HUES6 (cell line): ENCODE measurements at regions not wholly inside any gene's neighbourhood (a gene's known extent, or its start where the extent isn't known, plus 50 kb on each side); places are given as distances from the start of the nearest gene placed in this dataset.

Experiments
- H3K27ac ChIP-seq: 2 replicates; pipeline ENCODE4 v1.7.0; 2013; ENCODE audit warnings: low read depth, mild to moderate bottlenecking, low read length, inconsistent platforms
- H3K27me3 ChIP-seq: 2 replicates; pipeline ENCODE4 v1.6.1; 2013; ENCODE audit warnings: low read length; ENCODE audit not compliant: control insufficient read depth, insufficient read depth
- H3K36me3 ChIP-seq: 2 replicates; pipeline ENCODE4 v1.6.1; 2013; ENCODE audit warnings: low read length; ENCODE audit not compliant: control insufficient read depth, insufficient read depth
- H3K4me1 ChIP-seq: 2 replicates; pipeline ENCODE4 v1.6.1; 2013; ENCODE audit warnings: low read length; ENCODE audit not compliant: control insufficient read depth, insufficient read depth
- H3K4me3 ChIP-seq: 2 replicates; pipeline ENCODE4 v1.5.1; 2013; ENCODE audit warnings: low read depth, low read length
- H3K9ac ChIP-seq: one replicate; pipeline ENCODE4 v1.6.1; 2013; ENCODE audit warnings: mild to moderate bottlenecking, low read length
- H3K9me3 ChIP-seq: 2 replicates; pipeline ENCODE4 v1.6.1; 2013; ENCODE audit warnings: low read depth, low read length; ENCODE audit not compliant: control insufficient read depth, insufficient read depth

- H3K4me3 ChIP-seq = no peak overlapping the region
- no peaks in the 10 kb centered on the region for H3K9me3 ChIP-seq
- H3K27me3 ChIP-seq = no peaks in the 10 kb centered on the region
- no peak overlapping the region for H3K9ac ChIP-seq
- no peaks in the 10 kb centered on the region for H3K36me3 ChIP-seq
- H3K27ac ChIP-seq = no peak overlapping the region
- no peaks in the 10 kb centered on the region; the same call in 1 of the 2 replicates for H3K4me1 ChIP-seq
These were observed 219.2 kb upstream of the TBX3 start for GRCh38 chr12:114903083-114903691.

- Histone ChIP-seq H3K4me3 (no peak overlapping the region), H3K27ac (no peak overlapping the region), H3K27me3 (no peaks in the 10 kb centered on the region), H3K9ac (no peak overlapping the region), H3K9me3 (no peaks in the 10 kb centered on the region), H3K36me3 (no peaks in the 10 kb centered on the region), H3K4me1 (no peaks in the 10 kb centered on the region; the same call in 1 of the 2 replicates)
These were observed 218.7 kb upstream of the TBX3 start for GRCh38 chr12:114902665-114903064.

DNA sequence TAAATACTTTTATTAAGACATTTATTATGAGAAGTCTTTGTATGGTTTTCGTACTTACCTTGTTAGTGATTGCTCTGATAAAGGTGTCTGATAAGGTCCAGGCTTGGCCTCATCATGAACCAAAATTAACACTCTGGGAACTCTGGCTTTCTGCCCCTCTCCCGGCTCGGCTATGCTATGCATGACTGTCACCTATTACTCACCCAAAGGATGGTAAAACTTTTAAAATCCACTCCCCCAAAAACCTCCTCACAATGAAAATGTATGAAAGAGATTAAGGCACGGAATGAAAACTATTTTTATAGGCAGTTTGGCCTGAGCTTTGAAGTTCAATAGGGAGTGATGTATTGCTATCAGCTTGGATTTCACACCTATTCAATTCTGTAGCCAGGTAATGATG lies 217.3 kb upstream of the TBX3 start:
- Histone ChIP-seq H3K9ac (no peak overlapping the region), H3K27me3 (no peaks in the 10 kb centered on the region), H3K9me3 (no peaks in the 10 kb centered on the region), H3K4me3 (no peak overlapping the region), H3K4me1 (peaks cover 2% of the 10 kb centered on the region; the same call in 1 of the 2 replicates), H3K27ac (no peak overlapping the region), H3K36me3 (no peaks in the 10 kb centered on the region)

GRCh38 chr12:114898159-114898558 lies 214.2 kb upstream of the TBX3 start:
- Histone ChIP-seq H3K27me3 (no peaks in the 10 kb centered on the region), H3K9ac (no peak overlapping the region), H3K4me1 (peaks cover 9% of the 10 kb centered on the region; the same call in 1 of the 2 replicates), H3K36me3 (no peaks in the 10 kb centered on the region), H3K27ac (no peak overlapping the region), H3K9me3 (no peaks in the 10 kb centered on the region), H3K4me3 (no peak overlapping the region)

DNA sequence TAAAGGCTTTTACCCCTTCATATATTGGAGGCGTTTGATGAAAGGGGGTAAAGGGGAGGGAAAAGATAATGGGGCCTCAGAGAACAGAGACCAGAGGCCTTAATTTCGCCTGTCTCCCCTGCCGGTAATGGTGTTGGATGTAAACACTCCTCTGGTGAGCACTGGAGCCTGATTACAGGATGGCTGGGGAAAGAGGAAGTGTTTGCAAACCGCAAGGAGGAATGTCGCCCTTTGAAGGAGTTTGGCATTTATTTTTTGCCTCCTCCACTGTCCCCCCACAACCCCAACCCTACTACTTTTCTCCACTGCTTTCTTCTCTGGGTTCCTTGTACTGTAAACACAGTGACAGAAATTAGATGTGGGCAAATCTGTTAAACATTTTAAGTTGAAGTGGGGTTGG lies 211.9 kb upstream of the TBX3 start:
- Histone ChIP-seq H3K36me3 (no peaks in the 10 kb centered on the region), H3K9ac (no peak overlapping the region), H3K27me3 (no peaks in the 10 kb centered on the region), H3K4me1 (peaks cover 13% of the 10 kb centered on the region; the same call in 1 of the 2 replicates), H3K4me3 (no peak overlapping the region), H3K27ac (no peak overlapping the region), H3K9me3 (no peaks in the 10 kb centered on the region)

DNA sequence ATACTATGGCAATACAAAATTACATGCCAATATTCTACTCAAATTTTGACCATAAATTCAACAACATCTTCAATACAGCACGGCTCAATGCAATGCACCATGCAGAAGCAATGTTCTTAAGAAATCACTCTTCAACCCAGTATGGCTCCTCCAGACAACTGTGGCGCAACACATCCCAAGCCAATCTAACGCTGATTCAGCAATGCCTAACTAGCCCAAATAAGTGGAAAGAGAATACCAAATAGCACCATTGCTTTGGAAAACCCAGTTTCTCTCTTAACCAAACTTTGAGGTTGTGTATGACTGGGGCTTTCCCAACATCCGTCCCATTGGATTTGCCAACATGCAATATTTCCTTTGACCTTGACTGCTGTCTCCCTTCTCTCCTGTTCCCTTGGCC lies 211.1 kb upstream of the TBX3 start:
- Histone ChIP-seq H3K27me3 (no peaks in the 10 kb centered on the region), H3K9me3 (no peaks in the 10 kb centered on the region), H3K4me3 (no peak overlapping the region), H3K36me3 (no peaks in the 10 kb centered on the region), H3K4me1 (peaks cover 13% of the 10 kb centered on the region; the same call in 1 of the 2 replicates), H3K9ac (no peak overlapping the region), H3K27ac (no peak overlapping the region)

DNA sequence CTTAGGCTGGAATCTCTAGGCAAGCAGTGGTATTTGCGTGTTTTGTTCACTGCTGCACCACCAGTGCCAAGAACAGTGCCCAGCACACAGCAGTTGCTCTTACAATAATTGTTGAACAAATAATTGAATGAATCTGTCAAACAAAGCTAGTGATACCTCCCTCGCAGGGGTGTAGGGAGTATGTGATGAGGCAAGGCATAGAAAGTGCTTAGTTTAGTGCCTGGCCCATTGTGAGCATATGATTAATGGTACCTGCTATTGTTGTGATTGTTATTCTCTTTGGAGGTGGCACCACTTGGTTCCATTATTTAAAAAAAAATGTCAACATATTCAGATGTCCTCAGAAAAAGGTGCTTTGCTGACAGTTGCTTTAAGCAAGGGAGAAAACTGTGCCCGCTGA lies 210.1 kb upstream of the TBX3 start:
- Histone ChIP-seq H3K4me3 (no peak overlapping the region), H3K27me3 (no peaks in the 10 kb centered on the region), H3K9ac (no peak overlapping the region), H3K9me3 (no peaks in the 10 kb centered on the region), H3K4me1 (peaks cover 13% of the 10 kb centered on the region; the same call in 1 of the 2 replicates), H3K27ac (no peak overlapping the region), H3K36me3 (no peaks in the 10 kb centered on the region)

GRCh38 chr12:114888928-114889584 lies 205.1 kb upstream of the TBX3 start:
- Histone ChIP-seq H3K9ac (no peak overlapping the region), H3K4me1 (0 out of 2 replicates have a peak, but pooled peaks cover 4% of the 10 kb centered on the region), H3K4me3 (no peak overlapping the region), H3K36me3 (no peaks in the 10 kb centered on the region), H3K9me3 (no peaks in the 10 kb centered on the region), H3K27me3 (no peaks in the 10 kb centered on the region), H3K27ac (no peak overlapping the region)

DNA sequence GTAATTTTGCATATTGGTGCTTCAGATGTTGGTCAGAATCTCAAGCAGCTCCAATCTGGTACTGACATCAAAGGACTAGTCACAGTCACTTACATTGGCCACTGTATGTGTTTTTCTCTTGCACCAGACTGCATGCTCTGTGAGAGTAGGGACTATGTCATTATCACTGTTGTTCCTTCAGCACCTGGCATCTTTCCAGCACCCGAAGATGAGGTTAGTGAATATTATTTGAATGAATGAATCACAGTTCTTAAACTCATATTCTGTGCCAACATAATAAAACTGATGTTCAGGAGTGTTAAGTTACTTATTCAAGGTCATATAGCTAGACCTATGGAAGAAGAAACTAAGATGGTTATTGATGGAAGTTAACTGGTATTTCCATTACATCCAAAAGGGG lies 204.5 kb upstream of the TBX3 start:
- no peak overlapping the region for H3K4me3 ChIP-seq
- H3K36me3 ChIP-seq = no peaks in the 10 kb centered on the region
- H3K4me1 ChIP-seq = 0 out of 2 replicates have a peak, but pooled peaks cover 4% of the 10 kb centered on the region
- H3K9me3 ChIP-seq = no peaks in the 10 kb centered on the region
- H3K27ac ChIP-seq = no peak overlapping the region
- no peaks in the 10 kb centered on the region for H3K27me3 ChIP-seq
- H3K9ac ChIP-seq = no peak overlapping the region

- Histone ChIP-seq H3K4me3 (no peak overlapping the region), H3K27me3 (no peaks in the 10 kb centered on the region), H3K4me1 (no peaks in the 10 kb centered on the region; the same call in 1 of the 2 replicates), H3K36me3 (no peaks in the 10 kb centered on the region), H3K9ac (no peak overlapping the region), H3K27ac (no peak overlapping the region), H3K9me3 (no peaks in the 10 kb centered on the region)
These were observed 201.5 kb upstream of the TBX3 start for GRCh38 chr12:114885501-114885900.

- no peak overlapping the region for H3K9ac ChIP-seq
These were observed 200.6 kb upstream of the TBX3 start for GRCh38 chr12:114884575-114884974.

More at GRCh38 chr12:114884575-114884974, 200.6 kb upstream of the TBX3 start:
- H3K9me3 ChIP-seq = no peaks in the 10 kb centered on the region
- H3K4me3 ChIP-seq = no peak overlapping the region
- no peaks in the 10 kb centered on the region; the same call in 1 of the 2 replicates for H3K4me1 ChIP-seq
- no peaks in the 10 kb centered on the region for H3K36me3 ChIP-seq
- no peaks in the 10 kb centered on the region for H3K27me3 ChIP-seq
- no peak overlapping the region for H3K27ac ChIP-seq
